ENCODE measurements at regions not wholly inside any gene's neighbourhood (a gene's known extent, or its start where the extent isn't known, plus 50 kb on each side); places are given as distances from the start of the nearest gene placed in this dataset.
"Not testable (repeated sequence)": the region's sequence is repeated elsewhere in the genome, so short reads cannot be mapped to it uniquely, and the experiment has no call there.

- no peak for DNase-seq
Measured at GRCh38 chrY:7308816-7309215, 397.3 kb upstream of the AMELY start.

- DNase-seq = no peak
Measured at GRCh38 chrY:7302306-7302705, 390.8 kb upstream of the AMELY start.

GRCh38 chrY:7299960-7300359, 388.4 kb upstream of the AMELY start:
- no peak for DNase-seq

- no peak for DNase-seq
Measured at GRCh38 chrY:7292113-7292512, 380.6 kb upstream of the AMELY start.

GRCh38 chrY:7289889-7290833, 378.6 kb upstream of the AMELY start:
- DNase-seq = no peak

- no peak for DNase-seq
Measured at GRCh38 chrY:7288611-7289010, 377.1 kb upstream of the AMELY start.

- not testable (repeated sequence) for DNase-seq
Measured at GRCh38 chrY:7287963-7288362, 376.4 kb upstream of the AMELY start.

- DNase-seq = peak; percentile 21
Measured at GRCh38 chrY:7285388-7285787, 373.8 kb upstream of the AMELY start.

- DNase-seq = no peak
Measured at GRCh38 chrY:7283001-7283400, 371.4 kb upstream of the AMELY start.

- DNase-seq = not testable (repeated sequence)
Measured at GRCh38 chrY:7280151-7280740, 368.7 kb upstream of the AMELY start.

- DNase-seq = no peak
Measured at GRCh38 chrY:7275751-7276150, 364.2 kb upstream of the AMELY start.

- no peak for DNase-seq
Measured at GRCh38 chrY:7275014-7275413, 363.5 kb upstream of the AMELY start.

GRCh38 chrY:7274369-7274913, 362.9 kb upstream of the AMELY start:
- no peak for DNase-seq

GRCh38 chrY:7273587-7274203, 362.1 kb upstream of the AMELY start:
- DNase-seq = peak; percentile 12

- DNase-seq = peak; percentile 30
Measured at GRCh38 chrY:7272556-7273195, 361.1 kb upstream of the AMELY start.

- no peak for DNase-seq
Measured at GRCh38 chrY:7263773-7264172, 352.2 kb upstream of the AMELY start.

- DNase-seq = peak; percentile 11
Measured at GRCh38 chrY:7262531-7262930, 351.0 kb upstream of the AMELY start.

- DNase-seq = no peak
Measured at GRCh38 chrY:7261254-7261653, 349.7 kb upstream of the AMELY start.

- no peak for DNase-seq
Measured at GRCh38 chrY:7240101-7240500, 328.5 kb upstream of the AMELY start.

GRCh38 chrY:7211971-7212370, 300.4 kb upstream of the AMELY start:
- no peak for DNase-seq

GRCh38 chrY:7204456-7204855, 292.9 kb upstream of the AMELY start:
- DNase-seq = no peak

- DNase-seq = no peak
Measured at GRCh38 chrY:7182591-7182990, 271.0 kb upstream of the AMELY start.

GRCh38 chrY:7177631-7178030, 266.1 kb upstream of the AMELY start:
- no peak for DNase-seq
